GM23338 (cell line): ENCODE measurements at regions not wholly inside any gene's neighbourhood (a gene's known extent, or its start where the extent isn't known, plus 50 kb on each side); places are given as distances from the start of the nearest gene placed in this dataset.

ENCODE experiments used
- ATAC-seq: fragments of 200-7000 bp; cut with Tn5 transposase; 3 replicates; pipeline ENCODE4 v1.9.1; 2020
- DNase-seq: peaks from one replicate; pipeline ENCODE4 v3.0.0-alpha.2; 2015; ENCODE audit warnings: low spot score
- H2AFZ ChIP-seq: fragments of 200-600 bp; sonication (generic); 2 replicates; pipeline ENCODE4 v1.8.0; 2016; ENCODE audit warnings: antibody characterized with exemption, mild to moderate bottlenecking, moderate library complexity
- H3F3A ChIP-seq: fragments of 200-600 bp; sonication (generic); replicated peaks from 2 replicates; pipeline ENCODE4 v1.8.0; 2017; ENCODE audit warnings: antibody characterized with exemption, mixed run types, low read depth
- H3K27ac ChIP-seq: fragments of 200-600 bp; sonication (generic); 2 replicates; pipeline ENCODE4 v1.6.1; 2016; ENCODE audit warnings: low read depth
- H3K27me3 ChIP-seq: fragments of 200-600 bp; sonication (generic); 2 replicates; pipeline ENCODE4 v1.8.0; 2016; ENCODE audit warnings: mild to moderate bottlenecking, mixed run types, moderate library complexity; ENCODE audit not compliant: insufficient read depth
- H3K36me3 ChIP-seq: fragments of 200-600 bp; sonication (generic); 2 replicates; pipeline ENCODE4 v1.8.0; 2016; ENCODE audit warnings: mild to moderate bottlenecking; ENCODE audit not compliant: insufficient read depth
- H3K4me1 ChIP-seq: fragments of 200-600 bp; sonication (generic); 2 replicates; pipeline ENCODE4 v1.8.0; 2016; ENCODE audit warnings: mild to moderate bottlenecking, moderate library complexity; ENCODE audit not compliant: insufficient read depth
- H3K4me2 ChIP-seq: fragments of 200-600 bp; sonication (generic); 2 replicates; pipeline ENCODE4 v1.7.1; 2017; ENCODE audit warnings: mixed run types
- H3K4me3 ChIP-seq: fragments of 200-600 bp; sonication (generic); 2 replicates; pipeline ENCODE4 v1.6.1; 2016; ENCODE audit warnings: mixed run types
- H3K79me2 ChIP-seq: fragments of 200-600 bp; sonication (generic); replicated peaks from 2 replicates; pipeline ENCODE4 v1.8.0; 2017; ENCODE audit warnings: mild to moderate bottlenecking; ENCODE audit not compliant: insufficient read depth
- H3K9me2 ChIP-seq: fragments of 200-600 bp; sonication (generic); 2 replicates; pipeline ENCODE4 v1.8.0; 2017; ENCODE audit not compliant: insufficient read depth
- H4K20me1 ChIP-seq: fragments of 200-600 bp; sonication (generic); replicated peaks from 2 replicates; pipeline ENCODE4 v1.8.0; 2017; ENCODE audit warnings: mild to moderate bottlenecking; ENCODE audit not compliant: insufficient read depth
- H3K27ac Mint-ChIP-seq: 2 replicates; pipeline ENCODE4 v1.8.0; 2020; ENCODE audit warnings: inconsistent platforms, mild to moderate bottlenecking, moderate library complexity, mixed read lengths
- H3K27me3 Mint-ChIP-seq: 3 replicates; pipeline ENCODE4 v1.8.0; 2022; ENCODE audit warnings: low read depth, mild to moderate bottlenecking, moderate library complexity, mixed read lengths, inconsistent platforms; ENCODE audit not compliant: insufficient read depth, poor library complexity
- H3K36me3 Mint-ChIP-seq: 3 replicates; pipeline ENCODE4 v1.8.0; 2021; ENCODE audit warnings: low read depth, mild to moderate bottlenecking, inconsistent platforms, moderate library complexity, mixed read lengths
- H3K4me1 Mint-ChIP-seq: 3 replicates; pipeline ENCODE4 v1.8.0; 2020; ENCODE audit warnings: mild to moderate bottlenecking, inconsistent platforms, mixed read lengths
- H3K4me3 Mint-ChIP-seq: 3 replicates; pipeline ENCODE4 v1.8.0; 2021; ENCODE audit warnings: moderate library complexity, mild to moderate bottlenecking, inconsistent platforms, mixed read lengths
- H3K9me3 Mint-ChIP-seq: 3 replicates; pipeline ENCODE4 v1.8.0; 2020; ENCODE audit warnings: moderate library complexity, mild to moderate bottlenecking, inconsistent platforms, mixed read lengths
- EZH2phosphoT487 ChIP-seq: fragments of 200-600 bp; sonication (generic); IDR thresholded peaks from one replicate; pipeline ENCODE4 v1.8.1; 2018; ENCODE audit warnings: antibody characterized with exemption; ENCODE audit not compliant: unreplicated experiment
- POLR2AphosphoS5 ChIP-seq: IDR thresholded peaks from 2 replicates; pipeline ENCODE4 v1.6.1; 2016; ENCODE audit warnings: antibody characterized with exemption, low read depth
- ZNF114 ChIP-seq: fragments of 250-450 bp; sonication (Bioruptor Pico); IDR thresholded peaks from 2 replicates; pipeline ENCODE4 v1.5.0; 2020; ENCODE audit warnings: mild to moderate bottlenecking, moderate library complexity
- ZNF331 ChIP-seq: fragments of 250-450 bp; sonication (Bioruptor Pico); IDR thresholded peaks from 2 replicates; pipeline ENCODE4 v1.5.0; 2020; ENCODE audit warnings: low read depth, mild to moderate bottlenecking, moderate library complexity
- TF ChIP-seq, protein P1 (sequence below): IDR thresholded peaks from one replicate; pipeline ENCODE4 v1.6.1; 2018; ENCODE audit warnings: antibody characterized with exemption; ENCODE audit not compliant: unreplicated experiment
- TF ChIP-seq, protein P2 (sequence below): fragments of 250-450 bp; sonication (Bioruptor Pico); IDR thresholded peaks from 2 replicates; pipeline ENCODE4 v1.5.0; 2020; ENCODE audit warnings: mild to moderate bottlenecking, moderate library complexity

DNA sequence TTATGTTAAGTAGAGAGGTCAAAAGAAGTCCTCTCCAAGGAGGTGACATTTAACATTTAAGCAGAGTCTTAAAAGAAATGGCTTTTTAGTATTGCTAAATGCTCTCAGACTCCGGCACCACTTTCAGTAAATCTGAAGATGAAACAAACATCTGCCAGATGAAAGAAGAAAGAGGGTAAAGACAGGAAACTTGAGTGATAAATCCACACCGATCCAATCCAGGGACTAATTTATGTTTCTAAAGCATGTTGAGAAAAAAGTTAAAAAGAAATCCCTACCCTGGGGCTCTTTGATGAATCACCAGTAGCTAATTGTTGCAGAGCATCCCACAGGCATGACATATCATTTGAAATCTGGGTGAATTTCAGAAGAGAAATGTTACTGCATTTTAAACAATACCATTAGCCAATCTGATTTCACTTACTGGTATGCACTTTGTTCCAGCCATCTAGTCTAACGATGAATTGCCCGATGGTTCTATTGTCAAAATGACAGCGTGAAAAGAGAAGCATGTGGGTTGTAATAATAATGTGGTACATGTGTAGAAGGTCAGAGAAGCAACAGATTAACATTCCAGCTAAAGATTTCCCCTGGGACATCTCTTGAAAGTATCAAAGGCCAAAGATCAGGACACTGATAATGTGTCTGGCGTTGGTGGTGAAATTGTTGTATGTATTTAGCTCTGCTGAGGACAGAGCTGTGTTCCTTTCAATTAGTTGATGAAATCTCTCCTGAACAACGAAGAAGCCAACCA is 485.7 kb downstream of the CSNK1G3 start:
- peaks cover 11% of the 10 kb centered on the region for H3K4me1 Mint-ChIP-seq
- H3K9me2 ChIP-seq: no peaks in the 10 kb centered on the region; the same call in 1 of the 2 replicates

More for the DNA sequence above, 485.7 kb downstream of the CSNK1G3 start:
- Histone ChIP-seq H3K79me2 (no peaks in the 10 kb centered on the region), H3F3A (no peaks in the 10 kb centered on the region), H3K4me3 (no peak overlapping the region), H3K4me2 (no peak overlapping the region), H3K4me1 (no peaks in the 10 kb centered on the region), H3K36me3 (no peaks in the 10 kb centered on the region), H3K27ac (no peak overlapping the region), H4K20me1 (no peaks in the 10 kb centered on the region), H3K27me3 (no peaks in the 10 kb centered on the region), H2AFZ (no peak overlapping the region; the same call in 1 of the 2 replicates)
- Mint-ChIP-seq H3K27me3 (peaks cover 1% of the 10 kb centered on the region), H3K27ac (no peak overlapping the region), H3K4me3 (no peak overlapping the region), H3K9me3 (no peaks in the 10 kb centered on the region), H3K36me3 (no peaks in the 10 kb centered on the region)
- ATAC-seq (no peak), DNase-seq (no peak)
- TF ChIP-seq ZNF114 (CRISPR knock-in tag) (no peak), POLR2AphosphoS5 (no peak), ZNF331 (no peak), EZH2phosphoT487 (no peak)
- TF ChIP-seq, protein P1, sequence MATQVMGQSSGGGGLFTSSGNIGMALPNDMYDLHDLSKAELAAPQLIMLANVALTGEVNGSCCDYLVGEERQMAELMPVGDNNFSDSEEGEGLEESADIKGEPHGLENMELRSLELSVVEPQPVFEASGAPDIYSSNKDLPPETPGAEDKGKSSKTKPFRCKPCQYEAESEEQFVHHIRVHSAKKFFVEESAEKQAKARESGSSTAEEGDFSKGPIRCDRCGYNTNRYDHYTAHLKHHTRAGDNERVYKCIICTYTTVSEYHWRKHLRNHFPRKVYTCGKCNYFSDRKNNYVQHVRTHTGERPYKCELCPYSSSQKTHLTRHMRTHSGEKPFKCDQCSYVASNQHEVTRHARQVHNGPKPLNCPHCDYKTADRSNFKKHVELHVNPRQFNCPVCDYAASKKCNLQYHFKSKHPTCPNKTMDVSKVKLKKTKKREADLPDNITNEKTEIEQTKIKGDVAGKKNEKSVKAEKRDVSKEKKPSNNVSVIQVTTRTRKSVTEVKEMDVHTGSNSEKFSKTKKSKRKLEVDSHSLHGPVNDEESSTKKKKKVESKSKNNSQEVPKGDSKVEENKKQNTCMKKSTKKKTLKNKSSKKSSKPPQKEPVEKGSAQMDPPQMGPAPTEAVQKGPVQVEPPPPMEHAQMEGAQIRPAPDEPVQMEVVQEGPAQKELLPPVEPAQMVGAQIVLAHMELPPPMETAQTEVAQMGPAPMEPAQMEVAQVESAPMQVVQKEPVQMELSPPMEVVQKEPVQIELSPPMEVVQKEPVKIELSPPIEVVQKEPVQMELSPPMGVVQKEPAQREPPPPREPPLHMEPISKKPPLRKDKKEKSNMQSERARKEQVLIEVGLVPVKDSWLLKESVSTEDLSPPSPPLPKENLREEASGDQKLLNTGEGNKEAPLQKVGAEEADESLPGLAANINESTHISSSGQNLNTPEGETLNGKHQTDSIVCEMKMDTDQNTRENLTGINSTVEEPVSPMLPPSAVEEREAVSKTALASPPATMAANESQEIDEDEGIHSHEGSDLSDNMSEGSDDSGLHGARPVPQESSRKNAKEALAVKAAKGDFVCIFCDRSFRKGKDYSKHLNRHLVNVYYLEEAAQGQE: no peak
- TF ChIP-seq, protein P2, sequence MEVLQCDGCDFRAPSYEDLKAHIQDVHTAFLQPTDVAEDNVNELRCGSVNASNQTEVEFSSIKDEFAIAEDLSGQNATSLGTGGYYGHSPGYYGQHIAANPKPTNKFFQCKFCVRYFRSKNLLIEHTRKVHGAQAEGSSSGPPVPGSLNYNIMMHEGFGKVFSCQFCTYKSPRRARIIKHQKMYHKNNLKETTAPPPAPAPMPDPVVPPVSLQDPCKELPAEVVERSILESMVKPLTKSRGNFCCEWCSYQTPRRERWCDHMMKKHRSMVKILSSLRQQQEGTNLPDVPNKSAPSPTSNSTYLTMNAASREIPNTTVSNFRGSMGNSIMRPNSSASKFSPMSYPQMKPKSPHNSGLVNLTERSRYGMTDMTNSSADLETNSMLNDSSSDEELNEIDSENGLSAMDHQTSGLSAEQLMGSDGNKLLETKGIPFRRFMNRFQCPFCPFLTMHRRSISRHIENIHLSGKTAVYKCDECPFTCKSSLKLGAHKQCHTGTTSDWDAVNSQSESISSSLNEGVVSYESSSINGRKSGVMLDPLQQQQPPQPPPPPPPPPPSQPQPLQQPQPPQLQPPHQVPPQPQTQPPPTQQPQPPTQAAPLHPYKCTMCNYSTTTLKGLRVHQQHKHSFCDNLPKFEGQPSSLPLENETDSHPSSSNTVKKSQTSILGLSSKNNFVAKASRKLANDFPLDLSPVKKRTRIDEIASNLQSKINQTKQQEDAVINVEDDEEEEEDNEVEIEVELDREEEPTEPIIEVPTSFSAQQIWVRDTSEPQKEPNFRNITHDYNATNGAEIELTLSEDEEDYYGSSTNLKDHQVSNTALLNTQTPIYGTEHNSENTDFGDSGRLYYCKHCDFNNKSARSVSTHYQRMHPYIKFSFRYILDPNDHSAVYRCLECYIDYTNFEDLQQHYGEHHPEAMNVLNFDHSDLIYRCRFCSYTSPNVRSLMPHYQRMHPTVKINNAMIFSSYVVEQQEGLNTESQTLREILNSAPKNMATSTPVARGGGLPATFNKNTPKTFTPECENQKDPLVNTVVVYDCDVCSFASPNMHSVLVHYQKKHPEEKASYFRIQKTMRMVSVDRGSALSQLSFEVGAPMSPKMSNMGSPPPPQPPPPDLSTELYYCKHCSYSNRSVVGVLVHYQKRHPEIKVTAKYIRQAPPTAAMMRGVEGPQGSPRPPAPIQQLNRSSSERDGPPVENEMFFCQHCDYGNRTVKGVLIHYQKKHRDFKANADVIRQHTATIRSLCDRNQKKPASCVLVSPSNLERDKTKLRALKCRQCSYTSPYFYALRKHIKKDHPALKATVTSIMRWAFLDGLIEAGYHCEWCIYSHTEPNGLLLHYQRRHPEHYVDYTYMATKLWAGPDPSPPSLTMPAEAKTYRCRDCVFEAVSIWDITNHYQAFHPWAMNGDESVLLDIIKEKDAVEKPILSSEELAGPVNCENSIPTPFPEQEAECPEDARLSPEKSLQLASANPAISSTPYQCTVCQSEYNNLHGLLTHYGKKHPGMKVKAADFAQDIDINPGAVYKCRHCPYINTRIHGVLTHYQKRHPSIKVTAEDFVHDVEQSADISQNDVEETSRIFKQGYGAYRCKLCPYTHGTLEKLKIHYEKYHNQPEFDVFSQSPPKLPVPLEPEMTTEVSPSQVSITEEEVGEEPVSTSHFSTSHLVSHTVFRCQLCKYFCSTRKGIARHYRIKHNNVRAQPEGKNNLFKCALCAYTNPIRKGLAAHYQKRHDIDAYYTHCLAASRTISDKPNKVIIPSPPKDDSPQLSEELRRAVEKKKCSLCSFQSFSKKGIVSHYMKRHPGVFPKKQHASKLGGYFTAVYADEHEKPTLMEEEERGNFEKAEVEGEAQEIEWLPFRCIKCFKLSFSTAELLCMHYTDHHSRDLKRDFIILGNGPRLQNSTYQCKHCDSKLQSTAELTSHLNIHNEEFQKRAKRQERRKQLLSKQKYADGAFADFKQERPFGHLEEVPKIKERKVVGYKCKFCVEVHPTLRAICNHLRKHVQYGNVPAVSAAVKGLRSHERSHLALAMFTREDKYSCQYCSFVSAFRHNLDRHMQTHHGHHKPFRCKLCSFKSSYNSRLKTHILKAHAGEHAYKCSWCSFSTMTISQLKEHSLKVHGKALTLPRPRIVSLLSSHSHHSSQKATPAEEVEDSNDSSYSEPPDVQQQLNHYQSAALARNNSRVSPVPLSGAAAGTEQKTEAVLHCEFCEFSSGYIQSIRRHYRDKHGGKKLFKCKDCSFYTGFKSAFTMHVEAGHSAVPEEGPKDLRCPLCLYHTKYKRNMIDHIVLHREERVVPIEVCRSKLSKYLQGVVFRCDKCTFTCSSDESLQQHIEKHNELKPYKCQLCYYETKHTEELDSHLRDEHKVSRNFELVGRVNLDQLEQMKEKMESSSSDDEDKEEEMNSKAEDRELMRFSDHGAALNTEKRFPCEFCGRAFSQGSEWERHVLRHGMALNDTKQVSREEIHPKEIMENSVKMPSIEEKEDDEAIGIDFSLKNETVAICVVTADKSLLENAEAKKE (CRISPR knock-in tag): no peak
